IMR-90 (cell line): ENCODE measurements at regions not wholly inside any gene's neighbourhood (a gene's known extent, or its start where the extent isn't known, plus 50 kb on each side); places are given as distances from the start of the nearest gene placed in this dataset.

ENCODE experiments used
- ATAC-seq: fragments of 200-7000 bp; cut with Tn5 transposase; 2 replicates; pipeline ENCODE4 v1.9.1; 2020; ENCODE audit warnings: low read depth, mild to moderate bottlenecking, moderate library complexity
- BruUV-seq: library from RNA; stranded (reverse); fragments of 400-500 nt; replicated peaks from 2 replicates; lab custom pipeline; 2021; lab: Mats Ljungman, UMichigan
- CTCF ChIA-PET: fragments of 300-600 bp; formaldehyde crosslinking; extraction: SDS; loops from one replicate; lab custom pipeline; 2021; ENCODE audit warnings: antibody characterized with exemption; lab: Yijun Ruan, JAX
- POLR2A ChIA-PET: fragments of 300-600 bp; sonication (Branson Sonifier 250); formaldehyde crosslinking; loops from one replicate; lab custom pipeline; 2022; ENCODE audit warnings: antibody characterized with exemption; ENCODE audit not compliant: unreplicated experiment; lab: Charles Lee
- DNase-seq: peaks from one replicate; pipeline ENCODE4 v3.0.0; 2013
- H2AFZ ChIP-seq: replicated peaks from 2 replicates; pipeline ENCODE3; 2013; ENCODE audit warnings: low read length, mild to moderate bottlenecking; ENCODE audit not compliant: poor library complexity
- H2AK5ac ChIP-seq: 2 replicates; pipeline ENCODE4 v1.6.1; 2013; ENCODE audit warnings: low read depth, low read length, inconsistent platforms
- H2AK9ac ChIP-seq: replicated peaks from 2 replicates; pipeline ENCODE3; 2013; ENCODE audit warnings: mild to moderate bottlenecking, low read depth, low read length, moderate library complexity; ENCODE audit not compliant: poor library complexity
- H2BK120ac ChIP-seq: 2 replicates; pipeline ENCODE4 v1.6.1; 2013; ENCODE audit warnings: low read depth, low read length, inconsistent platforms
- H2BK15ac ChIP-seq: 3 replicates; pipeline ENCODE4 v1.6.1; 2013; ENCODE audit warnings: low read depth, low read length, inconsistent platforms
- H2BK20ac ChIP-seq: 2 replicates; pipeline ENCODE4 v1.6.1; 2013; ENCODE audit warnings: low read depth, mild to moderate bottlenecking, inconsistent platforms, low read length, moderate library complexity
- H2BK5ac ChIP-seq: 2 replicates; pipeline ENCODE4 v1.6.1; 2013; ENCODE audit warnings: mild to moderate bottlenecking, low read depth, low read length, inconsistent platforms; ENCODE audit not compliant: poor library complexity, severe bottlenecking
- H3K14ac ChIP-seq: replicated peaks from 2 replicates; pipeline ENCODE4 v1.6.1; 2013; ENCODE audit warnings: low read depth, low read length, inconsistent platforms
- H3K18ac ChIP-seq: 2 replicates; pipeline ENCODE4 v1.6.1; 2013; ENCODE audit warnings: low read depth, low read length, control low read depth
- H3K23ac ChIP-seq: 2 replicates; pipeline ENCODE4 v1.6.1; 2013; ENCODE audit warnings: low read depth, low read length, inconsistent platforms
- H3K27ac ChIP-seq: 2 replicates; pipeline ENCODE4 v1.5.1; 2013; ENCODE audit warnings: mild to moderate bottlenecking, control low read depth, low read length; ENCODE audit not compliant: insufficient read depth
- H3K27me3 ChIP-seq: 2 replicates; pipeline ENCODE4 v1.6.1; 2013; ENCODE audit warnings: low read length; ENCODE audit not compliant: control insufficient read depth, insufficient read depth
- H3K36me3 ChIP-seq: 2 replicates; pipeline ENCODE4 v1.6.1; 2013; ENCODE audit warnings: low read length, mixed read lengths; ENCODE audit not compliant: control insufficient read depth, insufficient read depth
- H3K4ac ChIP-seq: 2 replicates; pipeline ENCODE4 v1.6.1; 2013; ENCODE audit warnings: low read depth, low read length, inconsistent platforms
- H3K4me1 ChIP-seq: 2 replicates; pipeline ENCODE4 v1.6.1; 2013; ENCODE audit warnings: low read length, mixed read lengths; ENCODE audit not compliant: control insufficient read depth, insufficient read depth
- H3K4me2 ChIP-seq: 2 replicates; pipeline ENCODE4 v1.6.1; 2013; ENCODE audit warnings: low read depth, mild to moderate bottlenecking, control low read depth, low read length, moderate library complexity
- H3K4me3 ChIP-seq: 2 replicates; pipeline ENCODE4 v1.5.1; 2013; ENCODE audit warnings: low read depth, mild to moderate bottlenecking, control low read depth, low read length, moderate library complexity; ENCODE audit not compliant: insufficient read depth
- H3K56ac ChIP-seq: 2 replicates; pipeline ENCODE4 v1.6.1; 2013; ENCODE audit warnings: low read length, inconsistent platforms; ENCODE audit not compliant: insufficient read depth; ENCODE audit errors: extremely low read depth
- H3K79me1 ChIP-seq, 2 experiments: 2 replicates each; pipeline ENCODE4 v1.6.1; 2013; ENCODE audit warnings: low read length in 2 of 2, inconsistent platforms in 1 of 2, low read depth in 1 of 2
- H3K9ac ChIP-seq: 2 replicates; pipeline ENCODE4 v1.6.1; 2013; ENCODE audit warnings: low read depth, low read length, control low read depth
- H3K9me1 ChIP-seq: 2 replicates; pipeline ENCODE4 v1.6.1; 2013; ENCODE audit warnings: low read length, inconsistent platforms; ENCODE audit not compliant: insufficient read depth
- H3K9me3 ChIP-seq: 2 replicates; pipeline ENCODE4 v1.6.1; 2013; ENCODE audit warnings: low read length; ENCODE audit not compliant: control insufficient read depth, insufficient read depth
- H4K20me1 ChIP-seq: 2 replicates; pipeline ENCODE4 v1.6.1; 2013; ENCODE audit warnings: low read length, inconsistent platforms; ENCODE audit not compliant: insufficient read depth
- H4K5ac ChIP-seq: 2 replicates; pipeline ENCODE4 v1.6.1; 2013; ENCODE audit warnings: mild to moderate bottlenecking, low read depth, low read length, control low read depth
- H4K8ac ChIP-seq, 2 experiments: 2 replicates each; pipeline ENCODE4 v1.6.1; 2013; ENCODE audit warnings: low read depth in 2 of 2, low read length in 2 of 2, control low read depth in 1 of 2, inconsistent platforms in 1 of 2
- H4K91ac ChIP-seq: 2 replicates; pipeline ENCODE4 v1.6.1; 2013; ENCODE audit warnings: low read depth, low read length, inconsistent platforms; ENCODE audit not compliant: insufficient read depth
- BHLHE40 ChIP-seq: fragments of 150-350 bp; IDR thresholded peaks from 2 replicates; pipeline ENCODE4 v1.6.1; 2016; ENCODE audit warnings: mild to moderate bottlenecking, low read depth, low read length
- WGBS, 2 experiments: methylation state at CpG; one replicate each; pipeline versions ENCODE4 v1.1.5 to v1.1.7; 2013; ENCODE audit warnings: missing lambda C conversion rate in 2 of 2; ENCODE audit not compliant: insufficient read length in 1 of 2; ENCODE audit errors: extremely low coverage in 2 of 2; 5-methylcytosine and 5-hydroxymethylcytosine counted together
- dilution Hi-C: fragments of 300-500 bp; cut with HindIII; formaldehyde crosslinking; loops from one replicate; pipeline ENCODE4 v1.14.3; 2018; ENCODE audit warnings: low sequenced_read_pairs; ENCODE audit not compliant: unreplicated experiment
- in situ Hi-C: fragments of 300-500 bp; cut with MboI; formaldehyde crosslinking; loops from 3 replicates; pipeline ENCODE4 v1.14.3; 2019; ENCODE audit warnings: low sequenced_read_pairs, inconsistent platforms, mixed read lengths
- intact Hi-C: fragments of 100-400 bp; cut with micrococcal nuclease; formaldehyde crosslinking; loops from 2 replicates; pipeline ENCODE4 v1.10.0; 2022

GRCh38 chr1:168942165-168942564, 164.3 kb upstream of the ATP1B1 start:
- Histone ChIP-seq H3K9ac (no peak overlapping the region), H3K79me1 (no peaks in the 10 kb centered on the region), H3K27ac (no peak overlapping the region), H2BK120ac (no peak overlapping the region), H4K8ac (no peak overlapping the region), H2AK5ac (no peak overlapping the region), H3K56ac (no peak overlapping the region), H2AFZ (no peak overlapping the region), H2BK20ac (no peak overlapping the region), H3K9me1 (no peaks in the 10 kb centered on the region), H4K20me1 (no peaks in the 10 kb centered on the region), H3K4me2 (no peak overlapping the region), H3K36me3 (no peaks in the 10 kb centered on the region), H3K18ac (no peak overlapping the region), H4K91ac (no peak overlapping the region), H2BK5ac (no peak overlapping the region), H3K27me3 (no peaks in the 10 kb centered on the region), H3K9me3 (no peaks in the 10 kb centered on the region), H3K4me1 (no peaks in the 10 kb centered on the region), H2BK15ac (no peak overlapping the region), H4K5ac (no peak overlapping the region), H3K14ac (no peak overlapping the region), H3K4me3 (no peak overlapping the region), H2AK9ac (no peak overlapping the region), H3K23ac (no peak overlapping the region), H3K4ac (no peak overlapping the region)
- no TSS peak for BruUV-seq
- in situ Hi-C loops (no loop called here), dilution Hi-C loops (no loop called here), intact Hi-C loops (no loop called here)
- CTCF ChIA-PET: no interaction called here
- TF ChIP-seq BHLHE40: no peak
- no CpG with 5 or more reads among the region's 2 CpGs for WGBS, 2 experiments
- POLR2A ChIA-PET: no interaction called here
- ATAC-seq (no peak), DNase-seq (no peak)
